D721Med (cell line): ENCODE measurements at regions not wholly inside any gene's neighbourhood (a gene's known extent, or its start where the extent isn't known, plus 50 kb on each side); places are given as distances from the start of the nearest gene placed in this dataset.

Experiments used
- DNase-seq: peaks from one replicate; pipeline ENCODE4 v3.0.0; 2011; ENCODE audit warnings: low spot score; ENCODE audit not compliant: insufficient read length
- FAIRE-seq: peaks from 2 replicates; lab custom pipeline; 2011; peaks lifted over from hg19 to GRCh38; lab: Jason Lieb, UNC
- CTCF ChIP-seq: IDR thresholded peaks from 2 replicates; pipeline ENCODE4 v1.5.1; 2012; ENCODE audit warnings: mild to moderate bottlenecking, control low read depth; ENCODE audit not compliant: insufficient read depth; ENCODE audit errors: missing control alignments

- no peak for FAIRE-seq
- no peak for TF ChIP-seq CTCF
- no peak for DNase-seq
Measured at GRCh38 chrX:122464341-122464740, 719.7 kb upstream of the GRIA3 start.

GRCh38 chrX:122475306-122475705 is 708.8 kb upstream of the GRIA3 start:
- DNase-seq (no peak), FAIRE-seq (no peak)
- no peak for TF ChIP-seq CTCF

GRCh38 chrX:122500556-122500955 is 683.5 kb upstream of the GRIA3 start:
- DNase-seq (no peak), FAIRE-seq (no peak)
- no peak for TF ChIP-seq CTCF

GRCh38 chrX:122501652-122502051 is 682.4 kb upstream of the GRIA3 start:
- DNase-seq (no peak), FAIRE-seq (no peak)
- no peak for TF ChIP-seq CTCF

- no peak for FAIRE-seq
- no peak for TF ChIP-seq CTCF
- no peak for DNase-seq
Measured at GRCh38 chrX:122504026-122504425, 680.1 kb upstream of the GRIA3 start.

GRCh38 chrX:122512561-122513072 is 671.5 kb upstream of the GRIA3 start:
- no peak for FAIRE-seq
- no peak for TF ChIP-seq CTCF
- no peak for DNase-seq

GRCh38 chrX:122517786-122518185 is 666.3 kb upstream of the GRIA3 start:
- no peak for DNase-seq
- no peak for FAIRE-seq
- no peak for TF ChIP-seq CTCF
